HL-60 (cell line): ENCODE measurements at regions not wholly inside any gene's neighbourhood (a gene's known extent, or its start where the extent isn't known, plus 50 kb on each side); places are given as distances from the start of the nearest gene placed in this dataset.

Source experiments
- DNase-seq, 2 experiments: peaks; one replicate each; pipeline ENCODE4 v3.0.0-alpha.2; 2010 to 2020; ENCODE audit warnings: low read depth in 1 of 2, low spot score in 1 of 2
- H3K27ac ChIP-seq: fragments of 250-450 bp; sonication (Bioruptor Pico); replicated peaks from 2 replicates; pipeline ENCODE4 v1.5.1; 2020; ENCODE audit warnings: mild to moderate bottlenecking, moderate library complexity
- H3K27me3 ChIP-seq: fragments of 250-450 bp; sonication (Bioruptor Pico); 2 replicates; pipeline ENCODE4 v1.5.1; 2021; ENCODE audit warnings: mild to moderate bottlenecking, moderate library complexity; ENCODE audit not compliant: insufficient read depth, poor library complexity, severe bottlenecking
- H3K4me3 ChIP-seq: replicated peaks from 2 replicates; pipeline ENCODE4 v1.5.1; 2011; ENCODE audit warnings: mild to moderate bottlenecking, control low read depth, low read length; ENCODE audit not compliant: insufficient read depth
- GABPA ChIP-seq: IDR thresholded peaks from 2 replicates; pipeline ENCODE4 v1.6.1; 2012; ENCODE audit warnings: low read depth
- POLR2AphosphoS5 ChIP-seq: IDR thresholded peaks from 2 replicates; pipeline ENCODE4 v1.6.1; 2012; ENCODE audit warnings: low read depth
- SPI1 ChIP-seq: IDR thresholded peaks from 2 replicates; pipeline ENCODE4 v1.6.1; 2012; ENCODE audit warnings: low read depth, mild to moderate bottlenecking, borderline replicate concordance
- TF ChIP-seq, protein P1 (sequence below): IDR thresholded peaks from one replicate; pipeline ENCODE4 v1.5.1; 2011; ENCODE audit warnings: low read length, control low read depth, inconsistent platforms; ENCODE audit not compliant: insufficient read depth
- TF ChIP-seq, protein P2 (sequence below): IDR thresholded peaks from 2 replicates; pipeline ENCODE4 v1.6.1; 2012; ENCODE audit warnings: low read depth; ENCODE audit not compliant: insufficient replicate concordance

DNA sequence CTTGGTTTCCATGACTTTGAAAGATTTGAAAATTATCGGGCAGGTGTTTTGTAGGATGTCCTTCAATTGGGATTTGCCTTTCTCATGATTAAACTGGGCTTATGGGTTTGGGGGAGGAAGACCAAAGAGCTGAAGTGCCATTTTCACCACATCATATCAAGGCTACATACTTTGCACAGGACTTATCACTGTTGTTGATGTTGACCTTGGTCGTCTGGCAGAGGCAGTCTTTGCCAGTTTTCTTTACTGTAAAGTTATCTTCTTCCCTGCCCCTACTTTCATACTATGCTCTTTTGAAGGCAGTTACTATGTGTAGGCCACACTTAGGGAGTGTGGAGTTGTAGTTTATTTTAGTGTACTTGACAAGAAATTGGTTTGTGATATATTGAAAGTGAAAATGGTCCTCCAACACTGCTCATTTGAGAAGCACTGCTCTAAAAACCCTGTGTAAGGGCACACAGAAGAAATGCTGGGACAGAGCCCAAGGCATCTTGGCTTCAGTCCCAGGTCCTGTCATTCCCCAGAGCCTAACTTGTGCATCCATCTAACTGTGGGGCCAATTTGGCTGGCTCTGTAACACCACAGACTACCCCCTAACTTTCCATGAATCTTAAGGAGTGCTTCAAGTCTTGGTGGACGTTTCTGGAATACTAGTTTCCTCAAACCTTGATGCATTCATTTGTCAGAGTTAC lies 384.9 kb downstream of the KCNRG start:
- Histone ChIP-seq H3K27ac (no peak overlapping the region), H3K27me3 (no peaks in the 10 kb centered on the region), H3K4me3 (no peak overlapping the region)
- no peak for DNase-seq
- TF ChIP-seq, protein P1, sequence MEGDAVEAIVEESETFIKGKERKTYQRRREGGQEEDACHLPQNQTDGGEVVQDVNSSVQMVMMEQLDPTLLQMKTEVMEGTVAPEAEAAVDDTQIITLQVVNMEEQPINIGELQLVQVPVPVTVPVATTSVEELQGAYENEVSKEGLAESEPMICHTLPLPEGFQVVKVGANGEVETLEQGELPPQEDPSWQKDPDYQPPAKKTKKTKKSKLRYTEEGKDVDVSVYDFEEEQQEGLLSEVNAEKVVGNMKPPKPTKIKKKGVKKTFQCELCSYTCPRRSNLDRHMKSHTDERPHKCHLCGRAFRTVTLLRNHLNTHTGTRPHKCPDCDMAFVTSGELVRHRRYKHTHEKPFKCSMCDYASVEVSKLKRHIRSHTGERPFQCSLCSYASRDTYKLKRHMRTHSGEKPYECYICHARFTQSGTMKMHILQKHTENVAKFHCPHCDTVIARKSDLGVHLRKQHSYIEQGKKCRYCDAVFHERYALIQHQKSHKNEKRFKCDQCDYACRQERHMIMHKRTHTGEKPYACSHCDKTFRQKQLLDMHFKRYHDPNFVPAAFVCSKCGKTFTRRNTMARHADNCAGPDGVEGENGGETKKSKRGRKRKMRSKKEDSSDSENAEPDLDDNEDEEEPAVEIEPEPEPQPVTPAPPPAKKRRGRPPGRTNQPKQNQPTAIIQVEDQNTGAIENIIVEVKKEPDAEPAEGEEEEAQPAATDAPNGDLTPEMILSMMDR = no peak
- TF ChIP-seq SPI1 = no peak
- no peak for TF ChIP-seq GABPA
- no peak for TF ChIP-seq POLR2AphosphoS5
- TF ChIP-seq, protein P2, sequence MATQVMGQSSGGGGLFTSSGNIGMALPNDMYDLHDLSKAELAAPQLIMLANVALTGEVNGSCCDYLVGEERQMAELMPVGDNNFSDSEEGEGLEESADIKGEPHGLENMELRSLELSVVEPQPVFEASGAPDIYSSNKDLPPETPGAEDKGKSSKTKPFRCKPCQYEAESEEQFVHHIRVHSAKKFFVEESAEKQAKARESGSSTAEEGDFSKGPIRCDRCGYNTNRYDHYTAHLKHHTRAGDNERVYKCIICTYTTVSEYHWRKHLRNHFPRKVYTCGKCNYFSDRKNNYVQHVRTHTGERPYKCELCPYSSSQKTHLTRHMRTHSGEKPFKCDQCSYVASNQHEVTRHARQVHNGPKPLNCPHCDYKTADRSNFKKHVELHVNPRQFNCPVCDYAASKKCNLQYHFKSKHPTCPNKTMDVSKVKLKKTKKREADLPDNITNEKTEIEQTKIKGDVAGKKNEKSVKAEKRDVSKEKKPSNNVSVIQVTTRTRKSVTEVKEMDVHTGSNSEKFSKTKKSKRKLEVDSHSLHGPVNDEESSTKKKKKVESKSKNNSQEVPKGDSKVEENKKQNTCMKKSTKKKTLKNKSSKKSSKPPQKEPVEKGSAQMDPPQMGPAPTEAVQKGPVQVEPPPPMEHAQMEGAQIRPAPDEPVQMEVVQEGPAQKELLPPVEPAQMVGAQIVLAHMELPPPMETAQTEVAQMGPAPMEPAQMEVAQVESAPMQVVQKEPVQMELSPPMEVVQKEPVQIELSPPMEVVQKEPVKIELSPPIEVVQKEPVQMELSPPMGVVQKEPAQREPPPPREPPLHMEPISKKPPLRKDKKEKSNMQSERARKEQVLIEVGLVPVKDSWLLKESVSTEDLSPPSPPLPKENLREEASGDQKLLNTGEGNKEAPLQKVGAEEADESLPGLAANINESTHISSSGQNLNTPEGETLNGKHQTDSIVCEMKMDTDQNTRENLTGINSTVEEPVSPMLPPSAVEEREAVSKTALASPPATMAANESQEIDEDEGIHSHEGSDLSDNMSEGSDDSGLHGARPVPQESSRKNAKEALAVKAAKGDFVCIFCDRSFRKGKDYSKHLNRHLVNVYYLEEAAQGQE = no peak

DNA sequence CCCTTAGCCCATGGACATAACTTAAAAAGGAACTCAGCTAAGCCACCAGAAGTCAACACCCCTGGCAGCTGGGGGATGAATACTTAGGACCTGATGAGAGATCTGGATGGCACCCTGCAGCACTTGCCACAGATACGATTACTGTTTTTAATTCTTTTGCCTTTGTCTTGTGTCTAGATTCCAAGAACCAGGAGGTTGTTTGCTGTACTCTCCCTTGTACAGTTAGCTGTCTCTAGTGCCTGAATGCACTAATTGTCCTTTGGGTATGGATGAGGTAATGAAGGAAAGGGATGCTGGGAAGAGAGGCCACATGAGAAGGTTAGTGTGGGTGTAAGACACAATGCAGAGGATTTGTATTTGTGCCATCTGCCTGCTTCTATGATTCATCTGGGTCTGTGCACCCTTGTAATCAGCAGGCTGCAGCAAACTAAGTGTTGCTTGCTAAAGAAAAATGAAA lies 385.8 kb downstream of the KCNRG start:
- H3K4me3 ChIP-seq = no peak overlapping the region
- DNase-seq = no peak
- no peaks in the 10 kb centered on the region for H3K27me3 ChIP-seq
- no peak overlapping the region for H3K27ac ChIP-seq
- TF ChIP-seq, protein P1 = no peak
- TF ChIP-seq, protein P2 = no peak
- TF ChIP-seq SPI1 (no peak), GABPA (no peak), POLR2AphosphoS5 (no peak)

DNA sequence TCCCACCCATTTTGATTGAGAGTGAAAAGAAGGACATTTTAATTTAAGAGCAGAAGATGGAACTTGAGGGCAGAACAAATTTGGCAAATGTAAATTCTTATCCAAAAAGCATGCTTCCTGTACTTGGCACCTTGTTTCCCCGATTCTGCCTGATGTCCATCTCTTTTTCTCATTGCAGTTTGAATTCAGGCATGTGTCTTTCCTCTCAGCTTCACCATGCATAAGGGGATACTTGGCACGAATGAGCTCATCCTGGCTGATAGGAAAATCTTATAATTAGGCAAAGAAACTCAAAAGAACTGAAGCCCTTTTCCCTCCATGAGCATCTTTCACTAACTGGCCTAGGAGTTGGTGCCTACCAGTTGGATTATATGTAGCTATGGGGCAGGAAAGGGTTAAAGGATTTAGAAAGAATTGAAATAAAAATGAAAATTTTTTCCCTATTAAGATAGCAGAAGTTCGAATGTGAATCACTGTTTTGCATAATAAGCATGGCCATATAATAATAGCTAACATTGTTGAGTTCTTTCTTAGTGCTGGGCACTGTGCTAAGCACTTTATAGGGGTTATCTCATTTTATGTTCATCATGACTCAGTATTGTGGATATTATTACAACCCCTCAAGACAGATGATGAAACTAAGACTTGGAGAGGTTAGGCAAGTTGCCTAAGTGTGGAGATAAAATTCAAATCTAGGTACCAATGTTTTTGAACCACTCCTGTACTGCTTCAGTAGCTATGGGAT lies 386.6 kb downstream of the KCNRG start:
- H3K27me3 ChIP-seq = no peaks in the 10 kb centered on the region
- no peak for DNase-seq
- no peak overlapping the region for H3K27ac ChIP-seq
- no peak overlapping the region for H3K4me3 ChIP-seq
- TF ChIP-seq, protein P1 = no peak
- no peak for TF ChIP-seq POLR2AphosphoS5
- TF ChIP-seq, protein P2 = no peak
- no peak for TF ChIP-seq GABPA
- TF ChIP-seq SPI1 = no peak
